T47D (cell line): ENCODE measurements at regions not wholly inside any gene's neighbourhood (a gene's known extent, or its start where the extent isn't known, plus 50 kb on each side); places are given as distances from the start of the nearest gene placed in this dataset.

Experiments used
- DNase-seq, 2 experiments: peaks; one replicate each; pipeline versions ENCODE4 v3.0.0 to v3.0.0-alpha.2; 2011 to 2012; ENCODE audit warnings: low read depth in 1 of 2, low spot score in 1 of 2
- JUND ChIP-seq: IDR thresholded peaks from 2 replicates; pipeline ENCODE4 v1.6.1; 2012; ENCODE audit warnings: low read depth
- in situ Hi-C: cut with HindIII; loops from 2 replicates; pipeline ENCODE4 v1.10.0; 2016; ENCODE audit warnings: low sequenced_read_pairs, low pct_unique_long_range_greater_than_20kb

GRCh38 chr9:107940616-107941595, 451.3 kb upstream of the KLF4 start:
- in situ Hi-C loops = no loop called here
- DNase-seq = no peak
- TF ChIP-seq JUND = no peak

DNA sequence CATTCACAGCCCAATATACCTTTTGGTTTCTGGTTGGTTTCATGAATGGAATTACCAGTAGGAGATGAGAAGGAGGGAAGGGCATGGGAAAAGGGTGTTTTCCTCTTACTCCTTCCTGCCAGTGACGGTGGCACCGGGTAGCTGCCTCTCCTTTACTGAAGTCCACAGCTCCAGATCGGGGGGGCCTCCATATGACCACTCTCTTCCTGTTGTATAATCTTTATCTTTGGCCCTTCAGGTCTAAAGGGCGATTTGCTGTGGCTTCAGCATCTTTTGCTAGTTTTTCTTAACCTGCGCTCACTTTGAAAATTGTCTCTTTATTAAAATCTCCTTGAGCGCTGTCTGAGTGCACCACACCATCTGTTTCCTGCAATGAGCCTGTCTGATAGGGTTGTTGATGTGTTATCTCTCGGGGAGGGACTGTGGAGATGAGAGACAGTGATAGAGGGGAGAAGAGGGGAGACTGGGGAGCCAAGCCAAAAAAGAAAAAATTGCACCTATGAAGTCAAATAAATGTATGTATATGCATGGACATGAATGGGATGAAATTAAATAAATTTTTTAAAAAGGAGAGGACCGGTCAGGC, 449.3 kb upstream of the KLF4 start:
- in situ Hi-C loops = no loop called here
- DNase-seq = no peak
- no peak for TF ChIP-seq JUND

DNA sequence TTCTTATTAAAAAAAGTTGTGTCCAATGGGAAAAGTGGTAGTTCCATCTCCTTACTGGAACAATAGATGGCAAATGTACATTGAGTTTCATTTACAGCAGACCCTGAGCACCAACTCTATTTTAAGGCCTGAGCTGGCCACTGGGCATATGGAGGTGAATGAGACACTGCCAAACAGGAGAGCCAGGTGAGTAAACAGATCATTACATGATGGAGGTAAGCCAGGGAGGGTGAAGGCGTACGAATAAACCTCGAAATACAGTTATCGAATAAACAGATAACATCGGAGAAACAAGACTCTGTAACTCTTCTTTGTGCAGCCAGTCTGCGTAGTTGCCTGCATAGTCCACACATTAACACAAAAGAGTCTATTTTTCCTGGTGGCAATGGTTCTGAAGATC, 446.4 kb upstream of the KLF4 start:
- in situ Hi-C loops = no loop called here
- no peak for TF ChIP-seq JUND
- DNase-seq = no peak

DNA sequence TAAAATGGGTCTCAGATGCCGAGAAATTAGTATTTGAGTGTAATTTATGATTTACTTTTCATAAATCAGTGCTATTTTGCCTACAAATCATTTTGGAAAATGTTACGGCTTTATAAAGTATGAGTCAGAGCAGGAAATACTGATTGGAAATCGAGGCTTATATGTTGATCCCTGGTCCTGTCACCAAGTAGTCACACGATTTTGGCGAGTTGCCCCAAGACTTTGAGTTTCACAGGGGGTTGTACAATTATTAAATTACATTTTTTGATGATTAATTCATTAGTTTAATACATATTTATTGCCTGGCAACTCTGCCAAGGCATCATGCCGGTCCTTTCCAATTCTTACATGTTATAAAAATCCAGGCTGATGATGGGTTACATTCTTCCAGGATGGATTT, 443.9 kb upstream of the KLF4 start:
- in situ Hi-C loops = no loop called here
- no peak for TF ChIP-seq JUND
- no peak for DNase-seq

GRCh38 chr9:107933097-107933496, 443.5 kb upstream of the KLF4 start:
- in situ Hi-C loops = no loop called here
- no peak for DNase-seq
- no peak for TF ChIP-seq JUND

DNA sequence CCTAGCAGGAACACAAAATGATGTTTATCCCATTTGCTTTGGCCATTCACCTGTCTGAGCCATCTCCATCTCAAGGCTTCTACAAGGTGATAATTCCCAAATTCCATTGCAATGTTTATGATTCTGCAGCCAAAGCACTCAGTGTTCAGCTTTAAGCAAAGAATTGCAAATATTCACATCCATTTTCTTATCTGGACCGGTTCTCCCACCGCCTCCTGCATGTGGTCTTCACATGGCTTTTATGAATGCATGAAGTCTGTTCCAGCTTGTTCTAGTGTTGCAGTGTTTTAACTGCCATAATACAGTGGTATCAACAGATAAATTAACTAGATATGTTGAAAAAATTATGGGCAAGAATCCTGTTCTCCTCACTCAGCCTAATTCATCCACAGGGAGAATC, 443.0 kb upstream of the KLF4 start:
- in situ Hi-C loops = no loop called here
- TF ChIP-seq JUND = no peak
- no peak for DNase-seq

DNA sequence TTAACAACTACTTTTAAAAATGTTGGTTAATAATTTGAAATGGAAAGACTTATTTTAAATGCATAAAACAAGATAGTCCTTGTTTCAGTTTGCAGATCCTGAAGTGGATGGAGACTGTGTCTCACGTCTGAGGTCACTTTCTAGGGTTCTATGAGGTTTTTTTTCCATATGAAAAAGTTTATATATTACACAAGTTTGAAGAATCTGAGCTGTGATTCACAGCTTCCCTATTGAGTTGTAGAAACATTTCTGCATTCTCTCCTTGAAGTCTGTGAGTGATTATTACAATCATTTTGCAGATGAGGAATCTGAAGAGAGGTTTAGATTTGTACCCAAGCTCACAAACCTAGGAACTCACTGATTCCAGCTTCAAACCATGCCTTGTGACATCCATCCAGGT, 442.5 kb upstream of the KLF4 start:
- TF ChIP-seq JUND = no peak
- in situ Hi-C loops = no loop called here
- DNase-seq = no peak

- in situ Hi-C loops = no loop called here
- no peak for TF ChIP-seq JUND
- no peak for DNase-seq
These were observed 441.6 kb upstream of the KLF4 start for GRCh38 chr9:107931071-107931715.

GRCh38 chr9:107929443-107929842, 439.9 kb upstream of the KLF4 start:
- peak in 1 of 2 experiments; percentile 10 for DNase-seq
- in situ Hi-C loops = no loop called here

DNA sequence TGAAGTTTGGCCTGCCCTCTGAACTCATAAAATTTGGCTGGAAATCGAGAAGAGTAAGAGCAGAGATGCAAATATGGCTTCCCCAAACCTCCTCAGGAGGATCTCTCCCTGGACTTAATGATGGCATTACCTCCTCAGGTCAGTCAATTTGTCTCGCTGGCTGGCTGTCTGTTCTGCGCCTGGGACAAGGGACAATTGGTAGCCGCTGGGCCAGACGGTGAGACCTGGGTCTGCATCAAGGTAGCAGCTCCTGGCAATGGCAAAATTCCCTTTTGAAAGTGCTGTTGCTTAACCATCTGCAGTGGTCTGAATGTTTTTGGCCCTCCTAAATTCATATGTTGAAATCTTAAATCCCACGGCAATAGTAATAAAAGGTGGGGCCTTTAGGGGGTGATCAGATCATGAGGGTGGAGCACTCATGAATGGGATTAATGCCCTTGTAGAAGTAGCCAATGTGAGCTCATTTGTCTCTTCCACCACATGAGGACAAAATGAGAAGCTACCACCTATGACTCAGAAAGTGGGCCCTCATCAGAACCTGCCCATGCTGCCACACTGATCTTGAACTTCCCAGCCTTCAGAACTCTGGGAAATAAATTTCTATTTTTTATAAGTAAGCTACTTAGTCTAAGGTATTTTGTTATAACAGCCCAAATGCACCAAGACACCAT, 439.3 kb upstream of the KLF4 start:
- DNase-seq = no peak
- in situ Hi-C loops = no loop called here
- no peak for TF ChIP-seq JUND

More at GRCh38 chr9:107929443-107929842, 439.9 kb upstream of the KLF4 start:
- TF ChIP-seq JUND = no peak

DNA sequence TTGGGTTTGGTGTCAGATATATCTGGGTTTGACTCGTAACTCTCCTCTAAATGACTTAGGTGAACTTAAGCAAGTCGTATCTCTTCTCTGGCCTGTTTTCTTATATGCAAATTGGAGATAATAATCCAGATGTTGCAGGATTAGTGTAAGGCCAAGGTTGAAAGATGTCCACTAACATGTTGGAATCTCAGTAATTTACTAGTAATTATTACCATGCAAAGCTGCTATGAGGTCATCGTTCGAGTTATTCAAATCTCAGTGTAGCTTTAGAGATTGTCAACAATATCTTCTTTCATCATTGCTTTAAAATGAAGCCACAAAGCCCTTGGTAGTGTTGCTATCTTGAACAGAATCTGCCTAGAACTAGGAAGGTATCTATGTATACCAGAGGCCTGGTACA, 437.7 kb upstream of the KLF4 start:
- TF ChIP-seq JUND = no peak
- in situ Hi-C loops = no loop called here
- DNase-seq = no peak

- in situ Hi-C loops = no loop called here
- DNase-seq = no peak
- TF ChIP-seq JUND = no peak
These were observed 436.3 kb upstream of the KLF4 start for GRCh38 chr9:107925749-107926297.
